HuH-7.5 (cell line): ENCODE measurements at regions not wholly inside any gene's neighbourhood (a gene's known extent, or its start where the extent isn't known, plus 50 kb on each side); places are given as distances from the start of the nearest gene placed in this dataset.
"Not testable (repeated sequence)": the region's sequence is repeated elsewhere in the genome, so short reads cannot be mapped to it uniquely, and the experiment has no call there.

ENCODE experiments used
- DNase-seq: peaks from one replicate; pipeline ENCODE4 v3.0.0; 2011; ENCODE audit warnings: low spot score

DNA sequence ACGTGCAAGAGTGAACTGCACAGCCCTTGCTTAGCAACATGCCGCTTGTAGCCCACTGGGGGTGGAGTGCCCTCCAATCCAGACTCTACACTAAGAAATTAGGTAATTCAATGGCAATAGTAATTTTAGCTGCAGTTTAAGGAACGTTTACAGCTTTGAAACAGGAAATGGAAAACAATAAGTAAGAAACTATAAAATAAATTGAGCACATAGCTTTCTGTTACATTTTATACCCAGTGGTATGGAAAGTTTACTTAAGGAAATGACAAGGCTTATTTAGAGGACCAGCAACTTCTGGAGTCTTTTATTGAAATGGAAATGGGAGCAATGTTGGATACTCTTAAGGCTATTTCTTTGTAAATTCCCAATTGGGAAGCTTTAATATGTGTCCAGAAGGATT, 373.2 kb downstream of the KCNRG start:
- no peak for DNase-seq

DNA sequence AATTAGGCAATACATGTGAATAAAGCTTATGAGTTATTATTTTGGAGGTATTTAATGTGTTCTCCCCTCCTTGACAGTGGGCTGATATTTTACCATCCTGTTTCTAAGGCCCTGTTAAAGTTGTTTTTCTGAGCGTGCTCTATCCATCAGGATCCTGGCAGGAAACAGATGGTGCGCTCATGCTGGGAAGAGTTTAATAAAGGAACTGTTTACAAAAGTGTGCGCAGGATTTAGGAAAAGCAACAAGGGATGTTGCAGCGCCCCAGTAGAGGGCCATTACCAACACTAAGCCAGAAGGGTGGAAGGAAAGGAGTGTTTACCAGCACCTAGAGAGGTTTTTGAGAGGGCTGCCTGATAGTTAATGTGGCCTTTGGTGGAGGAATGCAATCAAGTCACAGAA, 374.5 kb downstream of the KCNRG start:
- no peak for DNase-seq

DNA sequence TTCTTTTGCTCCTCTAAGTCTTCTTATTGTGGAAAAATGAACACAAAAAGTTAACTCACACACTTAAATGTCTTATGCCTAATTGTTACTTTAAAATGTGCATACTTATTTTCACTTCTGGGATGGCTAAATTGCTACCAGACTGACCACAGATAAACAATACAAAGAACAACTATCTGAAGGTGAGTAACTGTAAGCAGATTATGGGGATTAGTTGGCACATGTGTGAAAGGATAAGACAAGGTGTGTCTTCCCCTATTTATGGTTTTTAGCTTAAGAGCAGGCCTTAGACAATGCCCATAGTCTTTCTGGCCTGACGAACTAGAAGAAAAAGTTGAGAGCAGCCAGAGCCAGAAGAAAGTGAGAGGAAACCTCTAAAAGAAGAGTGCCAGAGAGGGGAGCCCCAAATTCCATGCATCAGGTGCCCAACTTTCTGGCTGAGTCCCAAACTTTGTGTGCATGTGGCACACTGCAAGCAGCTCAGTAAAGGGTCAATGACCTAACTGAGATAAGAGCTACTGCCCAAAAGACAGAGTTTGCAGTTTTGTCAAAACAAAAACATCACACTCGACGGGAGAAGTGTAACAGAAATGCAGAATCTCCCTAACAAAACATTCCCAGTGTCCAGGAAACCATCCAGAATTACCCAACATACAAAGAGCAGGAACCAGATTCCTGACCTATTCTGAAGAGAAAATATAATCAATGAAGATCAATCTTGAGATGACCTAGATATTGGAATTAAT, 375.4 kb downstream of the KCNRG start:
- peak; percentile 35 for DNase-seq

DNA sequence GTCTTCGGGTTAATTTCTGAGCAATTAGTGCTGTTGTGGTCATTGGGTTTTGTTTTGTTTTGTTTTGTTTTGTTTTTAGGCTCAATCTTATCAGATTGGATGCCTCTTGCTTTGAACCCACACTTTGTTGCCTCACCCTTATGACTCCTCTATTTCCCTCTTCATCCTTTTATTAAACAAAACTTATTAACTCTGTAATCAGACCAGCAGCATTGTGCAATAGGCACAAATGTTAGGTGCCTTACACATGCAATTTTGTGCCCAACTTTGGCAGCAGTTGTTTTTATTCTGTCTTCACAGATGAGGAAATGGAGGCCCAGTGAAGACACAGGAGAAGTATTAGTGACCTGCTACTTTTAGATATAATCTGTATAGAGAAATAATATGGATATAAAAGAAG, 377.7 kb downstream of the KCNRG start:
- no peak for DNase-seq

DNA sequence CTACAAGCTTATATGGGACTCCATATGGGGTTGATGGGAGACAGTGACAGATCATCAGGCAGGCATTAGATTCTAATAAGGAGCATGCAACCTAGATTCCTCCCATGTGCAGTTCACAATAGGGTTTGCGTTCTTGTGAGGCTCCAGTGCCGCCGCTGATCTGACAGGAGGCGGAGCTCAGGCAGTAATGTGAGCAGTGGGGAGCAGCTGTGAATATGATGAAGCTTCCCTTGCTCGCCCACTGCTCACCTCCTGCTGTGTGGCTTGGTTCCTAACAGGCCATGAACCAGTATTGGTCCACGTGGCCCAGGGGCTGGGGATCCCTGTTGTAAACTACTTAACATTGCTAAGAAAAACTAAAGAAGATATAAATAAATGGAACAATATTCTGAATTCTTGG, 378.4 kb downstream of the KCNRG start:
- DNase-seq, result no peak

DNA sequence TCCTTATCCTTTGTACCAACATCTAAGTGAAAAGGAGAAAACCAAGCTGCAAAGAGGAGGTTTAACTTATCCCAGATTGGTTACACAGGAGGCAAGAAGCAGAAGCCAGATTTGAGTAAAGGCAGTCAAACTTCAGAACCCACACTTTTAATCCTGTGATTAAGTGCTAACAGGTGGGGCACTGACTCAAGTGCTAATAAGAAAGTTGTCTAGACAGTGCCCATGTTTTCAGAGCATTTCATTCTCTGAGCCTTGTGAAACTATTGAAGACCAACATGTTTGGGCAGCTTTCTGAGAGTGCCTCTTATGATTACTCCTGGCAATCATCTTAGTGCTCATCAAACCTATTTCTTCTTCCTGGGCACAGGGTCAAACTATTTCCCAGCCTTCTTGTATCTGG, 380.8 kb downstream of the KCNRG start:
- no peak for DNase-seq

DNA sequence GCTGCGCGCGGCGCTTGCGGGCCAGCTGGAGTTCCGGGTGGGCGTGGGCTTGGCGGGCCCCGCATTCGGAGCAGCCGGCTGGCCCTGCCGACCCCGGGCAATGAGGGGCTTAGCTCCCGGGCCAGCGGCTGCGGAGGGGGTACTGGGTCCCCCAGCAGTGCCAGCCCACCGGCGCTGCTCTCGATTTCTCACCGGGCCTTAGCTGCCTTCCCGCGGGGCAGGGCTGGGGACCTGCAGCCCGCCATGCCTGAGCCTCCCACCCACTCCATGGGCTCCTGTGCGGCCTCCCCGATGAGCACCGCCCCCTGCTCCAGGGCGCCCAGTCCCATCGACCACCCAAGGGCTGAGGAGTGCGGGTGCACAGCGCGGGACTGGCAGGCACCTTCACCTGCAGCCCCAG, 381.4 kb downstream of the KCNRG start:
- DNase-seq, result not testable (repeated sequence)

DNA sequence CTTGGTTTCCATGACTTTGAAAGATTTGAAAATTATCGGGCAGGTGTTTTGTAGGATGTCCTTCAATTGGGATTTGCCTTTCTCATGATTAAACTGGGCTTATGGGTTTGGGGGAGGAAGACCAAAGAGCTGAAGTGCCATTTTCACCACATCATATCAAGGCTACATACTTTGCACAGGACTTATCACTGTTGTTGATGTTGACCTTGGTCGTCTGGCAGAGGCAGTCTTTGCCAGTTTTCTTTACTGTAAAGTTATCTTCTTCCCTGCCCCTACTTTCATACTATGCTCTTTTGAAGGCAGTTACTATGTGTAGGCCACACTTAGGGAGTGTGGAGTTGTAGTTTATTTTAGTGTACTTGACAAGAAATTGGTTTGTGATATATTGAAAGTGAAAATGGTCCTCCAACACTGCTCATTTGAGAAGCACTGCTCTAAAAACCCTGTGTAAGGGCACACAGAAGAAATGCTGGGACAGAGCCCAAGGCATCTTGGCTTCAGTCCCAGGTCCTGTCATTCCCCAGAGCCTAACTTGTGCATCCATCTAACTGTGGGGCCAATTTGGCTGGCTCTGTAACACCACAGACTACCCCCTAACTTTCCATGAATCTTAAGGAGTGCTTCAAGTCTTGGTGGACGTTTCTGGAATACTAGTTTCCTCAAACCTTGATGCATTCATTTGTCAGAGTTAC, 384.9 kb downstream of the KCNRG start:
- DNase-seq, result no peak

DNA sequence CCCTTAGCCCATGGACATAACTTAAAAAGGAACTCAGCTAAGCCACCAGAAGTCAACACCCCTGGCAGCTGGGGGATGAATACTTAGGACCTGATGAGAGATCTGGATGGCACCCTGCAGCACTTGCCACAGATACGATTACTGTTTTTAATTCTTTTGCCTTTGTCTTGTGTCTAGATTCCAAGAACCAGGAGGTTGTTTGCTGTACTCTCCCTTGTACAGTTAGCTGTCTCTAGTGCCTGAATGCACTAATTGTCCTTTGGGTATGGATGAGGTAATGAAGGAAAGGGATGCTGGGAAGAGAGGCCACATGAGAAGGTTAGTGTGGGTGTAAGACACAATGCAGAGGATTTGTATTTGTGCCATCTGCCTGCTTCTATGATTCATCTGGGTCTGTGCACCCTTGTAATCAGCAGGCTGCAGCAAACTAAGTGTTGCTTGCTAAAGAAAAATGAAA, 385.8 kb downstream of the KCNRG start:
- DNase-seq, result no peak

DNA sequence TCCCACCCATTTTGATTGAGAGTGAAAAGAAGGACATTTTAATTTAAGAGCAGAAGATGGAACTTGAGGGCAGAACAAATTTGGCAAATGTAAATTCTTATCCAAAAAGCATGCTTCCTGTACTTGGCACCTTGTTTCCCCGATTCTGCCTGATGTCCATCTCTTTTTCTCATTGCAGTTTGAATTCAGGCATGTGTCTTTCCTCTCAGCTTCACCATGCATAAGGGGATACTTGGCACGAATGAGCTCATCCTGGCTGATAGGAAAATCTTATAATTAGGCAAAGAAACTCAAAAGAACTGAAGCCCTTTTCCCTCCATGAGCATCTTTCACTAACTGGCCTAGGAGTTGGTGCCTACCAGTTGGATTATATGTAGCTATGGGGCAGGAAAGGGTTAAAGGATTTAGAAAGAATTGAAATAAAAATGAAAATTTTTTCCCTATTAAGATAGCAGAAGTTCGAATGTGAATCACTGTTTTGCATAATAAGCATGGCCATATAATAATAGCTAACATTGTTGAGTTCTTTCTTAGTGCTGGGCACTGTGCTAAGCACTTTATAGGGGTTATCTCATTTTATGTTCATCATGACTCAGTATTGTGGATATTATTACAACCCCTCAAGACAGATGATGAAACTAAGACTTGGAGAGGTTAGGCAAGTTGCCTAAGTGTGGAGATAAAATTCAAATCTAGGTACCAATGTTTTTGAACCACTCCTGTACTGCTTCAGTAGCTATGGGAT, 386.6 kb downstream of the KCNRG start:
- DNase-seq, result no peak

DNA sequence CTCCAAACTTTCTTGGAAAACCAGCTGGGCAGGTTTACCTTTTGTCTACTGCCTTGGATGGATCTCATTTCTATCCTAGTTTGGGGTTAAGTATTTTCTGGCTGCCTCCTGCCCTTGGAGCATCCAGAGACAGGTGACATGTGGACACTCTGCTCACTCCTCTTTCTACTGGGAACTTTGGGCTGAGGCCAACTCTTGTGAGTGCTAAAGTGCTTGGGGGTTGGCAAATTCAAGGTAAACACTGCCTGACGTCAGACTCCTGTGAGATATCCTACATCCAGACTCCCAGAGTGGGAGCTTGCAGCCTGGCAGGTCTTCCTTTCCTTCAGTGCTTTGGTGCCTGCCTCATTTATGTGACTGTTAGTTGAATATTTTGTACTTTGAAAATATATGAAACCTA, 388.1 kb downstream of the KCNRG start:
- peak; percentile 55 for DNase-seq

DNA sequence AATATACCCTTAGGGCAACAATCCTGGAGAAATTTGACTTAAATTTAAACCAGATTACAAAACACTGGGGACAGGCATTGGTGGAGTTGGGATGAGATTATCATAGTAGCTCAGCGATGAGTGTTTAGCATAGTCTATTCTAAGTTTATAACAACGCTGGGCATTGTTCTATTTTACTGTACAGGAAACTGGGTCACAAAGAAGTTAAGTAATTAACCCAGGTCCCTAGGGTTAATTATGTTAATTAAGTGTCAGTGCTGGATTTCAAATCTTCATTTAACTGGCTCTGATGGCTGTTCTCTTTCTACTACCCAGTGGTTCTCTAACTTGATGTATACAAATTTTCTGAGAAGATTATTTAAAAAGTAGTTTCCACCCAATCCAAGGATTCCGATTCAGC, 388.9 kb downstream of the KCNRG start:
- no peak for DNase-seq

DNA sequence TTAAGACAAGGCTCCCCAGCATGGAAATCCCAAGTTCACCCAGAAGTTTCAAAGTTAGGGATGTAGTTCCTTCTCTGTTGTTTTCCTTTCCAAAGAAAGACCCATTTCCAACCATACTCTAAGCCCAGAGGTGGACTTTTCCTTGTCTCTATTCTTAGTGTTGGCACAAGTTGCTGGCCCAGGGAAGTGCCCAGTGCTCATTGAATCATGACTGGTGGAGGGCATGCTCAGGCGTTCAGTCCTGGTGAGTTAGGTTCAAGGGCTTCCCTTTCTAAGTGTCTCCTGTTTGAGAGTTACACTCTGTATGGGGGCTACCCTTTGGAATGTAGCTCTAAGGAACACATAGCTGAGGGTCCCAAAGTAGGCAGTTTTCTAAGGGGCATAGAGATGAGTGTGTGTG, 389.5 kb downstream of the KCNRG start:
- DNase-seq, result no peak

DNA sequence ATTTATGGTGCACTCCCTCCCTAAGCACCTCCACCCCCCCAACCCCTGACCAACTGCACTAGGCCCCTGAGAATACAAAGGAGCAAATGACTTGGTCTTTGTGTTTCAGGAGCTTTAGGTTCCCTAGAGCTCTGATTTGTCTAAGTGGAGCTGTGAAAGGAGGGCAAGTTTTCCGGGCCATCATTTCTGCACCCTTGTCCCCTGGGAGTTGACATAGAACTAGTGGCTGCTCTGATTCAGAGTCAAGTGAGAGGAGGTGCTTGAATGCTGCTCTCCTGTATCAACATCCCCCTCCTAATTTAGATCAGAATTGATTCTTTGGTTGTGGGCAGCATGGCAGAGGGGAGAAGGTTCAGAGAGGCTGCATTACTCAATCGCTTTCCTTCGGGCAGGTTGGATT, 391.6 kb downstream of the KCNRG start:
- DNase-seq, result no peak

DNA sequence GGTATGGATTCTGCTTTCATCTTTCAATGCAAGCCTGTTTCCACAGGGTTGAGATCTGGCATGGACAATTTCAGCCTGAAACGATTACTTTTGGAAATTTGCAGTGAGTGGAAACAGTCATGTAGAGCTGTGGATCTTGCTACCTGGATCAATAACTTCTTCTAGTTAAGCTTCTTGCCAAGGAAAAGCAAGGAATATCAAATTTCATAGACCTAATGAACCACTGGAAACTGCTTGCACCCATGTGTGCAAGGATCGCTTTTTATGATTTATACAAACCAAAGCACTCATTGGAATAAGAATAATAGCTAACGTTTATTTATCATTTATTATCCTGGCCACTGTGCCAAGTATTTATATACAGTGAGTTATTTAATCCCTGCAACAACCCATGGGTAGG, 392.8 kb downstream of the KCNRG start:
- no peak for DNase-seq

DNA sequence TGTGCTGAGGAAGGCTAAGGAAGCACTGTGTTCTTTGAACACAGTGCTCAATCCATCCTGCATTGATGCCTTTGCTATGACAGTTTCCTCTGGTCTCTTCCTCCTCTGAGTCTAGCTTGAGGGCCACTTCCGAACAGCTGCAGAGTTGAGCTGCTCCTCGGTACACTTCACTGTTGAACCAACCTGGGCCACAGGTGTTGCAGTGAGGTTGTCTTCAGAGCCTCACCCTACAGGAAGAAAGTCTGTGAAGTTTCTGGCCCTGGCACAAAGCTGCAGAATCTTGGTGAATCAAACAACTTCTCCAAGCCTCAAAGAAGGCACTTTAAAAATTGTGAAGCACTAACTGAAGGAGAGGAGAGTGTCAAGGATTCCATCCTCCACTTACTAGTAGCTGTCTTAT, 394.0 kb downstream of the KCNRG start:
- DNase-seq, result no peak

DNA sequence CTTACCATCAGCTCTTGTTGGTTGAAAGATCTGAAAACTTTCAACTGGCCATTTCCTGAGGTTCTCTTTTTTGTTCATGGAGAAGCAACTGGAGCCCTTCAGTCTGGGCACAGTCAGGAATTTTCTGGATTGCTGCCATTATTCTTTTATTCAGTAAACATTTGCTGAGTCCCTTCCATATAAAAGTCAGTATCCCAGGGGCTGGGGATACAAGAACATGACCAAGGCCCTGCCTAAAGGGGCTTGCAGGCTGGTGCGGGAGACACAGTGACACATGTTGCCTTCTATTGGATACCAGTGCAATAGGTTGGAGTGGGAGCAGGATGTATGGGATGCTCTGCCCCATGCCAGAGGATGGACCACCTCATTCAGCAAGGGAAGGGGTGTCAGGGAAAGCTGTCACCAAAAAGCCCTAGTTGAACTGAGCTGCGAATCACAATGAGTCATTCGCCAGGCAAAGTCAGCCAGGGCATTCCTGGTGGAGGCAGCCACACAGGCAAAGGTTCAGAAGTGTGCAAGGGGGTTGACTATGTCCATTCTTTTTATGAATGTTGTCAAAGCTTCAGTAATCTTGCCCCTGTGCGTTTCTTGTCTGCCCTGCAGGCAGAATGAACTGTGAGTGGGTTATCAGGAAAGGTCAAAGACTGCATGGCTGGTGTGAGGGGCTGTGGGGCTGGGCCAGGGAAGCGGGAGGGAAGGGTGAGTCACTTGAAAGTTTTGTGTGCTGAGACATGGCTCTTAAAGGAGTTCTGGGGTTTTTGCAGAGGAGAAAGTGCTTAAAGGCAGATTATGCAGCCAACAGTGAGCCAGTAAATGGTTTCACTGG, 395.9 kb downstream of the KCNRG start:
- DNase-seq, result no peak

DNA sequence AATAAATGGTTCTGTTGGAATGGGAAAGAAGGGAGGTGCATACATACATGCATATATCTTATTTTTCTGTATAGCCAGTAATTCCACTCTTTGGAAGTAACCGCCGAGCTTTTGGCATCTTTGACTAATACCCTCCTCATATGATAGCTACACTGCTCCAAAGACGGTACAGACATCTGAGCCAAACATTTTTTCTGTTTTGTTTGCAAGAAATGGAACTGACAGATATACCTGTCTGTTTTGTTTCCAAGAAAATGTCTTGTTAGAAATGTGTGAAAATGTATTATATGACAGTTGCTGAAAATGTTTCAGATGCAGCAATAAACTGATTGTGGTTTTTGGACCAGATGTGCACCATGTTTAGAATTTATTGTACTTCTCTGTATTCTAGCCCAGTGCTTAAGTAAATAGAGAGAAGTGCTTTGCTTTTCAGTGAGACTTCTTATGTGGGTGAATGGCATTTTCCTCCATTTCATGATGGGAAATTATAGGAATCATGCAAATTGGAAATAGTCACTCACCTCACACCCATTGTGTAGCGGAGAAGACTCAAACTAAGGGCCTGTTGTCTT, 396.9 kb downstream of the KCNRG start:
- DNase-seq, result no peak

DNA sequence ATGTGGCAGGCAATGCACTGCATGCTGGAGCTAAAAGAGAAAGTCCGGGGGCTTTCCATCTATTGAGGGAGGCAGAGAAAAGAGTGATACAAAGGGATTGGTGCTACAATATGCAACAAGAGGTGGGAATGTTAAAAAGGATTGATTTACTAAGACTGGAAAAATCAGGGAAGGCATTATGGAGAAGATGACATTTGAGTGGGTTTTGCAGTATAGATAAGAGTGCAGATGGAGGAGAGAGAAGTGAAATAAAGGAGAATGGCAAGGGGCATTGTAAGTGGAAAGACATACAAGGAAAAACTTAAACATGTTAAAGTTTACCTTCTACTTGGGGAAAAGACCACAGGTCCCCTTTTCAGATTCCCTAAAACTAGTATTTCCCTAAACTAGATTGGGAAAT, 399.4 kb downstream of the KCNRG start:
- no peak for DNase-seq

DNA sequence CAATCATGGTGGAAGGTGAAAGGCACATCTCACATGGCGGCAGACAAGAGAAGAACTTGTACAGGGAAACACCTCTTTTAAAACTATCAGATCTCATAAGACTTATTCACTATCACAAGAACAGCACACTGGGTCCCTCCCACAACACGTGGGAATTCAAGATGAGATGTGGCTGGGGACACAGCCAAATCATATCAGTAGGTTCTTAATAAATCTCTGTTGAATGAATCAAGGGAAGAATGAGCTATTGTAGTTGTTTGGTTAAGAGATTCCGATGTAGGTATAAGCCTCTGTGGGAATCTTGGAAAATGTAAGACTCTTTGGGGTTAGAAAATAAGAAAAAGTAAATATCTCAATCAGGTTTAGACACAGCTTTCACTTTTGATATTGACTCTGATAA, 400.2 kb downstream of the KCNRG start:
- DNase-seq, result no peak

DNA sequence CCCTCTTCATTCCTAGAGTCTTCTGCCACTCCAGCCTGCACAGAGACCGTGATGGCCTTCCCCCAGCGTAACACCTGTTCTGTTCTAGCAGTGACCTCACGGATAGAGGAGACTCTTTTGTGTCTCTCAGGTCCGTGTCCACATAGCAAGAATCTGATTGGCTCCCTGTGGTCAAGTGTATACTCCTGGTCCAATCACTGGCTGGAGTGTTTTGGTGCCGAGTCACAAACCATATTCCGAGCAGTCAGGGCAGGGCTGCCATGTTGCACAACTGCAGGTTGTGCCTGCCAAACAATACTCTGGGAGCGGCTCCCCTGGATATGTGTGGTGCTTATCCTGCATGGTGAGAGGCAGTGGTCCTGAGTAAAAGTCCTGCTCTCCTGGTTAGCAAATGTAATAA, 402.4 kb downstream of the KCNRG start:
- no peak for DNase-seq

DNA sequence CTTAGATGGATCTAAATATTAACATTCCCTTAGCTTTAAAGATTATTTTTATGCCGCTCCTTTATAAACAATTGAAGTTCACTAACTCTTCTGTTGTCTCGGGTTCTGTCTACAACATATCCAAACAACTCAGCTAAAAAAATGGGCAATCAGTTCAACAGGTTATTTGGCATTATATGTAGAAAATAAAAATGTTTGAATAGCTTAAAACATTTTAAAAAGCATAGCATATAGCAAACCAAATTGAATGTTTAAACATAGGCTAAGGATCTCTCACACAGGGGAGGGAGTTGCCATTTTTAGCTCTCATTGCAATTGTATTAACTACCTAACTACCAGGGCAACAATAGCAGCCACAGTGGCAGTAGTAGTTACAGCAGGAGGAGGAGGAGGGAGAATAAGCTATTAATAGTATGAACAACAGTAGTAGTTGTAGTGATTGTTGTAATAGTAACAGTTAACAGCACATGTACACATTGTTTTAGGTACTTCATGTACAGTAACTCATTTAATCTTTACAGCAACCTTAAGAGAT, 404.2 kb downstream of the KCNRG start:
- no peak for DNase-seq
